ENCODE measurements at regions not wholly inside any gene's neighbourhood (a gene's known extent, or its start where the extent isn't known, plus 50 kb on each side); places are given as distances from the start of the nearest gene placed in this dataset.

- TF ChIP-seq CTCF (IDR thresholded peaks at IDR 0.05) (no peak), POLR2A (IDR thresholded peaks at IDR 0.05) (no peak), POLR2AphosphoS5 (IDR thresholded peaks at IDR 0.05) (no peak)
Measured at GRCh38 chr3:132785292-132785691, 63.1 kb upstream of the NPHP3 start.

Measured in breast epithelium (tissue), 3 donors.